Bone marrow (tissue), 2 donors: ENCODE measurements at regions not wholly inside any gene's neighbourhood (a gene's known extent, or its start where the extent isn't known, plus 50 kb on each side); places are given as distances from the start of the nearest gene placed in this dataset.

Experiments
- DNase-seq, 2 donors: peaks; one replicate each; lab custom pipeline; 2025; lab: John Stamatoyannopoulos, UW

DNA sequence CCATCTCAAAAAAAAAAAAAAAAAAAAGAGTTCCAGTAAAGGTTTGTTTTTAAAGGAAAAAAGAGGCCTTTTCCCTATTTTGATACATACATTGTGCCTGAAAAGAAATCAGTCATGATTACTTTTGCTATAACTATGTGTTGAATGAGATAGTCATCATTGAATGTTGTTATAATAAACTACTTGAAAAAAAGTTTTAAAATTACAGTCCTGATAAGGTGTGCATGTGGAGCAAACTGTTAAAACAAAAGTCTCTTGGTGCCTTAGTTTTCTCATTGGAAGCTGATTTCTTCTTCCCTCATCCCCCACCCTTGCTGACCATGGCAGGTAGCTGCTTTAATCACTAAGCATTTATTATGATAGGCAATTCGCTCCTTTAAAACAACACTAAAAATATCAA, 172.3 kb upstream of the TBCA start:
- no peak for DNase-seq

DNA sequence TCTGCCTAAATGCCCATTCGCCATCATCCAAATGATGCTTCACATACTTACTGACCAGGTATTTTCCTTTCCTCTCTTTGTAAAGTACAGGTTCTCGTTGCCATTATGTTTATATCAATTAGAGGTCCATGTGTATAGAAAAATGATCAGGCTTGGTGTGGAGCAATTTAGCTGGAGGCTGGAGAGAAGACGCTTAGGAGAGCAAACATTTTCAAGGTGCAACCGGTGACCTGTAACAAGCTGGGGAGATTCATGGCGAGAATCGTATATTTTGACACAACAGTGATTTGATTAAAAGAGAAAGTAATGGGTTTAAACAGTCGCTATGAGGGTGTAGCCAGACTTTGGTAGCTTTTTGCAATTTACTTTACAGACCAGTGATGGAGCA, 170.9 kb upstream of the TBCA start:
- DNase-seq, result no peak

DNA sequence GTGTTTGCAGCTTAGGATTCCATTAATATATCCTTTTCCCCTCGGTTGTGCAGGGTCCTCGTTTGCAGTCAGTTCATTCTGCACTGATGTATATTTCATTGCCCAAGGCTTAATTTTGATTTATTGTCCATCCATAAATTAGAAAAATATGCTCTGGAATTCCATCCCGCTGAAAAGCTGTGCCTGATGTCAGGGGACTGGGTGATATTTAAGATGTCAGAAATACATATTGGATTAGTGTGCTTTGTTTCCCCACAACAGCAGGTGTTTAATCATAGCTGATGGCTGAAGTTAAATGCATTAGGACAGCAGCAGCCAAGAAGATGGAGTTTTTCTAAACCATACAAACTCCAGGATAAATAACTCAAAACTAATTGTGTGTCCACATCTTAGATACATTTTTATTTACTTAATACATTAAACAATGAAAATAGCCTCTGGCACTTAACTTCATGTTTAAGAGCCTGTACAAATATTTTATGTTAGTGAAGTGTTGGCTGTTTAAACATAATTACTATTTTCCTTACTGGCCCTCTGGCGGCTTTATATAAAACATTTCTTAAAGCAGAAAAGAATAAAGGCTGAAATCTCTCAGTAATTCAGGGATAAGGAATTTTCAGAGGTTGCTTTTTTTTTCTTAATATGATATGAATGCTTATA, 170.4 kb upstream of the TBCA start:
- DNase-seq, result no peak

DNA sequence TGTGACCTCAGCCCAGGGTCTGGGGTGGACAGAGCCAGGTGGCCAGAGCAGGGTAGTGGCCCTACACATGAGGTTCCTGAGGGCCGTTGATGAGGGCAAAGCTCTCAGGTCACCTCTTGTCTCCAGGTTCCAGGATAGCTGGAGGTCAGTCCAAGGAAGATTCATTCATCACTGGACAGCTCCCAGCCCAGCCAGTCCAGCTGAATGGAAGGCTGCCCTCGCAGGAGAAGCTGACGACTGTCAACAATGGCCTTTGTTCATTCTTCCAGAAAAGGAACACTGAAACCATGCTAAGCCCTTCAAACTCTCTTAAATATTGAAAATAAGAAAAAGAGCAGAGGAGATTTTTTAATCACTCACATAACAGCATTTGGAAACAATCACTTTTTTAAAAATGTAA, 169.7 kb upstream of the TBCA start:
- DNase-seq, result no peak

DNA sequence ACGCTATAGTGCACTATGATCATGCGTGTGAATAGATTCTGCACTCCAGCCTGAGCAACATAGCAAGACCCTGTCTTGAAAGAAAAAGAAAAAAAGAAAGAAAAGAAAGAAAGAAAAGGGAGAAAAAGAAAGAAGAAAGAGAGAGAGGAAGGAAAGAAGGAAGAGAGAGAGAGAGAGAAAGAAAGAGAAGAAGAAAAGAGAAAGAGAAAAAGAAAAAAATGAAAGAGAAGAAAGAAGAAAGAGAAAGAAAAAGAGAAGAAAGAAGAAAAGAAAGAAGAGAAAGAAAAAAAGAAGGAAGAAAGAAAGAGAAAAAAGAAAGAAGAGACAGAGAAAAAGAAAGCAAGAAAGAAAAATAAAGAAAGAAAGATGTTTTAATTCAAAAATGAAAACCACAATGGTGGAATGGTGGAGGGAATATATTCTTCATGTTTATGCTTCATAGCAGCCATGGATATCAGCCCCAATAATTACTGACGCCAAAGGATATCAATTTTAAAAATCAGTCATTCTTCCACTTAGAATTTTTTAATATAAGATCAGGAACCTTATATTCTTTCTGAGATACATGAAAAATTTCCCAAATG, 168.7 kb upstream of the TBCA start:
- DNase-seq, result no peak

DNA sequence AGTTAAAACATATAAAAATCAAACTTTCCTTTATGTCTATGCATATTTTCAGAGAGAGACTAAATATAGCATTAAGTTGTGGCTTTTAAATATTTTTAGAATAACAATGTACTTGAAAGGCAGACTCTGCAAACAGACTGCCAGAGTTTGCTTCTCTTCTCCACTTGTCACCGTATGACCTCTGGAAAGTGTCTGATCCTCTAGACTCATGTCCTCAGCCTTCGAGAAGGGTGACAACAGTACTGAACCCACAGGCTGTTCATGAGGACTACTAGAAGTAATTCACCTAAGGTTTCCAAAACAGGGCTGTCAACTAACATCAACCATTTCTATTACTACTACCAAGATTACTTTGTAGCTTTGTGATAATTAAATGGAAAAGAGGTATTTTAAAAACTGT, 167.7 kb upstream of the TBCA start:
- no peak for DNase-seq

DNA sequence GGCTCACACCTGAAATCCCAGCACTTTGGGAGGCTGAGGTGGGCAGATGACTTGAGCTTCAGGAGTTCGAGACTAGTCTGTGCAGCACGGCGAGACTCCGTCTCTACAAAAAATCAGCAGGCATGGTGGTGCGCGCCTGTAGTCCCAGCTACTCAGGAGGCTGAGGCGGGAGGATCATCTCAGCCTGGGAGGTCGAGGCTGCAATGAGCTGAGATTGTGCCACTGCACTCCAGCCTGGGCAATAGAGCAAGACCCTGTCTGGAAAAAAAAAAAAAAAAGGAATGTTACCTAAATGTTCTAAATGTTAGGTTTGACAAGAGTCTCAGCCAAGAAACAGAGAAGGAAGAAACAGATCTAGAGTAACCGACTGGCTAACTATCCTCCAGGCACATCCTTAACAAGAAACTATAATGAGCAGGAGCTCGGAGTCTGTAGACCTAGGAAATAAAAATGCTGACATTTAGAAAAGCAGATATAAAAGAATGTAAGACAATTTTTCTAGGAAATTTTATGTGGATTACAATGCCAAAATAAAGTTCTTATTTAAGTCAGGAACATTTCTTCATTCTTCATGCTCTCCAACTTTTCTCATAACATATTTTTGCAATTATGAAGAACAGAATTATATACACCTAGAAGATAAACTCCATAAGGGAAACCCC, 166.6 kb upstream of the TBCA start:
- no peak for DNase-seq

- no peak for DNase-seq
Measured at GRCh38 chr5:77937015-77937908, 161.1 kb upstream of the TBCA start.

GRCh38 chr5:77936365-77936693, 160.2 kb upstream of the TBCA start:
- DNase-seq, result no peak

DNA sequence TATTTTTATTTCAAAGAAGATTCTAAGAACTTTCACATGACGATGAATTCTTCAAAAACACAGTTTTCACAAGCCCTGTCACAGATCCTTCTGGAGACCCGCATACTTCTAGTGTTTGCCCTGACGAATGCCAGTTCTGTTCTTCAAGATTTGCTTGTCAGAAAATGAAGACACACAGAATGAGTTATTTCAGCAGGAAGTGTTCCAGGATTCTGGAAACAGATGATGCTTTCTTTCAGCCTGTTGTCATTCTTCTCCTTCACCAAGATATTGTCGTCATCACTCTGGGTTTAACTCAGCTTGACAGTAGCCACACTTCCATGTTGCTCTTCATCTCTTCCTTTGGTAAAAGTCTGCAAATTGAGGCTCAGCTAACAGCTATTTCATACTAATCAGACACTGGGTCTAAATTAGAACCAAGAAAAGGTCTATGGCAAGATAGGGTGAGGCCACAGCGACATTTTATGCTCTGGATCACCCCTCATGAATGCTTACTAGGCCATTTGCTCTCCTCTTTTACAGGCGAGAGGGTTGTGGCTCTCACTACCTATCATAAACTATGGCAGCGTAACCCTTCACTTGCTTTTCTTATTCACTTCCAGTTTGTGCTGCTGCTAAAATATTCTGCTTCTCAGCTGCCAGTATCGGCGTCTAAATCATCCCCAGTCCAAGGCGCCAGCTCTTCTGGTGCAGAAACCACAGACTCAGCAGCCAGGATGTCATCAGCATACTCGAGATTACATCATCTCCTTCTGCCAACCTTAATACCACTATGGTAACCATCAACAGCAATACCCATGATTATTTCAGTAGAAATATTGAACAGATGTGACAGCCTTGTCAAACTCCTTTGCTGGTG, 159.6 kb upstream of the TBCA start:
- no peak for DNase-seq

DNA sequence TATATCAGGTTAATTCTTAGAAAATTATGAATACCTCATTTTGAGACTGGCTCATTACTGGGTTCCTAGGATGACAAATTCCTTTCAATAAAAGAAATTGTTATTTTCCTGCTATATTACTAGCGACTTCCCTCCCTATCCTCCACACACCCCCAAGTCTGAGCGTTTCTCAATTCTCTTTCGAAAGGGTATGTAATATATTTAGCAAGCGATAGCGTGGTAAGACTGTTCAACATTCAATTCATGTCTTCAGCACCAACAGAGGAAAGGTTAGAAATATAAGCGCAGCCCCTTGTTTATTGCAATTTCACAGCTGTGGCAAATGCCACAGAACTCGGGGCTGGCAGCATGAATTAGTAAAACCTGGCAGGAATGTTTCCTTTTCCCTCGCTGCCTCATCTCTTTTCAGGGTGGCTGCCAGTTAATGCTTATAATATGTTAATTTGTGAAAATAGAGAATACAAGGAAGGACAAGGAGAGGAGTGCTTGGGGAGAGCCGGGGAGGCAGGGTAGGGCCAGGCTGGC, 152.7 kb upstream of the TBCA start:
- no peak for DNase-seq

DNA sequence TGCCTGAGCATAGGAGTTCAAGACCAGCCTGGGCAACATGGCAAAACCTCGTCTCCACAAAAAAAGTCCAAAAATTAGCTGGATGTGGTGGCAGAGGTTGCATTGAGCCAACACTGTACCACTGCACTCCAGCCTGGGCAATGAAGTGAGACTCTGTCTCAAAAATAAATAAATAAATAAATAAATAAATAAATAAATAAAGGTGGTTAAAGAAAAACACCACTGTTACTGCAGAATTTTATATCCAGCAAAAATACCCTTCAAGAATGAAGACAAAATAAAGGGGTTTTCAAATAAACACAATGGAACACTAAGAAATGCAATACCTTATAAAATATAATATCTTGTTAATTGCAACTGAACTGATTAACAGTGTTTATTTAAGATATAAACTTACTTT, 150.2 kb upstream of the TBCA start:
- no peak for DNase-seq

- no peak for DNase-seq
Measured at GRCh38 chr5:77925503-77925902, 149.4 kb upstream of the TBCA start.

DNA sequence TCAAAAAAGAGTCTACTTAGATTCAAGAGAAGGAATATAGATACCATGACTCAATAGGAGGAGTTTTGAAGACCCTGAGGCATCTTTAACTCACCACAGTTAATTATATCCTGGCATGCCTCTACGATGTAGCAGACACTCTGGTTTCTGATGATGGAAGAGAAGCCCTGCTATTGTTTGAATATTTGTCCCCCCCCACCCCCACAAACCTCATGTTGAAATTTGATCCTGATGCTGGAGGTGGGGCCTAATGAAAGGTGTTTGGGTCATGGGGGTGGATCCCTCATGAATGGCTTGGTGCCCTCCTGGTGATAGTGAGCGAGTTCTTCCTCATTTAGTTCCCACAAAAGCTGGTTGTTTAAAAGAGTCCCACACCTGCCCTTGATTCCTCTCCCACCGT, 147.9 kb upstream of the TBCA start:
- DNase-seq, result no peak

DNA sequence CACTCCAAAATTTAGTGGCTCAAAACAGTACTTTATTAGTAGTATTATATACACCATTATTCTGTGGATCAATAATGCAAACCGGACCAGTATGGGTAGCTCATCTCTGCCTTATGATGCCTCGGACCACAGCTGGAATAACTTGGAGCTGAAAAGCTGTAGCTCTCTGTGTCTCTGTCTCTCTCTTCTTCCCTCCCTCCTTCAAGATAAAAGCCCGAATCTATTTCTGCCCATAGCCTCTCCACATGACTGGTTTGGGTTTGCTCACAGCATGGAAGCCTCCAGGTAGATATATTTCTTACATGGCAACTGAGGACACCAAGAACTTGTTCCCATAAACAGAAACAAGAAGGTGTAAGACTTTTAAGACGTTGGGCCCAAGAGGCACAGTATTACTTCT, 147.5 kb upstream of the TBCA start:
- DNase-seq, result no peak

DNA sequence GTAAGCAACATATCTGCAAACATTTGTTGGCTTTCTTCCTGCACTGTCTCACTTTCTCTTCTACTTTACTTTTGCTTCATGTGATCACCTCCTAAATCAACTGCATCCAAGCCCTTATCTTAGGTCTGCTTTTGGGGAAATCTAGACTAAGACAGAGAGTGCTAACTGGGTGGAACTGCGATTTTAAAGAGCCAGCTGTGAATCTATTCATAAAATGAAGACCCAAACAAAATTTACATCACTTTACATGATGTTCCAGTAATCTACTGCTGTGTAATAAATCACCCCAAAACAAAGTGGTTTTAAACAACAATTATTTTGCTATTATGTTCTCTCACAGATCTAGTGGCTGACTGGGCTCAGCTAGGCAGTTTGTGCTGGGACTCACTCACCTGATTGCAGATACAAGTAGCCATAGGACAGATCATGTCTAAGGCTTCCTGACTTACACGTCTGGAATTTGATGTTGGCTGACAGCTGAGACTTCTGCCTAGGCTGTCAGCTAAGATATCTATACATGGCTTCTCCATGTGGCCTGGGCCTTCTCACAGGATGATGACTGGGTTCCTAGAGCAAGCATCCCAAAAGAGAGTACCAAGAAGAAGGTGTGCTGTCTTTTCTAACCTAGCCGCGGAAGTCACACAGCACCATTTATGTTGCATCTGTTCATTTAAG, 145.1 kb upstream of the TBCA start:
- DNase-seq, result no peak

DNA sequence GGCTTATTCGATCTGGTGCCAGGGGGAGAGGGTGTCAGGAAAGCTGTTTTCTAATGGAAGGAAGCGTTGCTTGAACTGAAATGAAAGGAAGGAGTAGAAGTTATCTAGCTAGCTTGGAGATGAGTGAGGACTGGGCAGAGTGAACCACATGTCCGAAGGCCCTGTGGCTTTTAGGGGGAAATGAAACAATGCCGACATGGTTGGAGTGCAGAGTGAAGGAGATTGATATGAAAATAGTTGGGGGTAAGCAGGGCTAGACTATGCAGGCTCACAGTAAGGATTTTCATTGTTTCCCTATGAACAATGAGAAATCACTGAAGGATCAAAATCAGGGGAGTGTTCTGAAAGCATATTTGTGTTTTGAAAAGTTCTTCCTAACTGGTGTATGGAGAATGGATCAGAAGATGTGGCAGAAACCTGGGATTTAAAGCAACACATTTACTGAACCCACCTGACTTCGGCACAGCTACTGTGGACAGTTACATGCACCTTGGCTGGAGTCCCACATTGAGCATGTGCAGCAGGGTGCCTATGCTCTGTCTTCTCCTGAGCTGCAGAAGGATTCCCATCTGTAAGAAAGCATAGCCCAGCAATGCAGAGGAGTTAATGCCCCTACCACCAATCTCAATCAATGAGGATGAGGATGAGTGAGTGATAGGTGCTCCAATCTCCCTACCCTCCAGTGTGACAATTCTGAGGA, 144.4 kb upstream of the TBCA start:
- DNase-seq, result no peak

GRCh38 chr5:77915346-77915745, 139.2 kb upstream of the TBCA start:
- no peak for DNase-seq

- no peak for DNase-seq
Measured at GRCh38 chr5:77912721-77913120, 136.6 kb upstream of the TBCA start.

DNA sequence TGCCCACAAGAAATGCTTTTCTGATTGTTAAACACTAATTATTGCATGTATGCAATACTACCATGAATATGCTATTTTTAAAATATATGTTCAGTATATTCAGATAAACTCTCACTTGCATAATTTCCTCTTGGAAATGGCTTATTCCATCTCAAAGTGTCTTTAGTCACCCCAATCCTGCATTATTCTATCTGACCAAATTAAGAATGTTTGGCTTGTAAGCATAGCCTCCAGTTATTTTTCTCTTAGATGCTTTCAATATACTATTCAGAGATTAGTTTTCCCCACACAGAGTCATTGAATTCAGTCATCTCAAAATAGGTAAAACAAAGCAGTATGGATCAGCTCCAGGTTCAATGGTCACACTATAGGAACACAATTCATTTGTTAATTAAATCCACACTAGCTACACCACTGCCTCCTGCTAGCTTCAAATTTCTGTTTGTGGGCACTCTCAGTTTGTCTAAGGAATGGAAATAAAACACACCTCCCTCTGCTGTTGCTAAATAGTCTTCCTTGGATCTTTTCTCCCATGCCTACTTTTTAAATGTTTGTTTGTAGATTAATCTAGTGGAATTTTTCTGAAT, 134.6 kb upstream of the TBCA start:
- no peak for DNase-seq
